ENCODE measurements at regions not wholly inside any gene's neighbourhood (a gene's known extent, or its start where the extent isn't known, plus 50 kb on each side); places are given as distances from the start of the nearest gene placed in this dataset.
"Not testable (repeated sequence)": the region's sequence is repeated elsewhere in the genome, so short reads cannot be mapped to it uniquely, and the experiment has no call there.

- H3K79me1 ChIP-seq (ENCODE audit: low read depth, low read length); H2BK12ac ChIP-seq (ENCODE audit: low read length); H2BK15ac ChIP-seq (ENCODE audit: low read length); H2AFZ ChIP-seq (ENCODE audit: low read length); H2AK5ac ChIP-seq (ENCODE audit: low read depth, low read length); H4K91ac ChIP-seq (ENCODE audit: low read depth, low read length, poor library complexity); H3K23ac ChIP-seq (ENCODE audit: low read depth, low read length, poor library complexity); H3K4me1 ChIP-seq (ENCODE audit: control insufficient read depth in 2 of 2, insufficient read depth in 1 of 2, low read depth in 1 of 2, low read length in 2 of 2); H2BK120ac ChIP-seq (ENCODE audit: low read depth, low read length); H4K8ac ChIP-seq (ENCODE audit: low read depth, low read length); H3K27ac ChIP-seq (replicated peaks; ENCODE audit: low read length); H3K36me3 ChIP-seq (replicated peaks in 1 of 2; ENCODE audit: control insufficient read depth in 2 of 2, insufficient read depth in 2 of 2, low read length in 2 of 2); H3K9ac ChIP-seq (ENCODE audit: low read depth, low read length, poor library complexity); H3K9me3 ChIP-seq (replicated peaks in 1 of 2; ENCODE audit: control insufficient read depth in 2 of 2, insufficient read depth in 1 of 2, low read depth in 1 of 2, low read length in 2 of 2); H3K4me3 ChIP-seq (ENCODE audit: low read length in 2 of 2); H3K27me3 ChIP-seq (ENCODE audit: control insufficient read depth in 3 of 3, insufficient read depth in 3 of 3, low read depth in 1 of 3, low read length in 3 of 3); H3K4me2 ChIP-seq (ENCODE audit: insufficient read depth, low read length, poor library complexity, severe bottlenecking); H3K14ac ChIP-seq (ENCODE audit: low read length); H3K4ac ChIP-seq (ENCODE audit: low read length); H3K18ac ChIP-seq (ENCODE audit: low read length); DNase-seq (ENCODE audit: low spot score); H2BK5ac ChIP-seq (ENCODE audit: low read length): not testable (repeated sequence)
- no CpG with 5 or more reads among the region's 3 CpGs for WGBS, 2 donors (ENCODE audit: extremely low coverage in 2 of 2, insufficient read length in 2 of 2, insufficient replicate concordance in 1 of 2)
Measured at GRCh38 chr6:58047389-58047788, 730.0 kb downstream of the PRIM2 start.

DNA sequence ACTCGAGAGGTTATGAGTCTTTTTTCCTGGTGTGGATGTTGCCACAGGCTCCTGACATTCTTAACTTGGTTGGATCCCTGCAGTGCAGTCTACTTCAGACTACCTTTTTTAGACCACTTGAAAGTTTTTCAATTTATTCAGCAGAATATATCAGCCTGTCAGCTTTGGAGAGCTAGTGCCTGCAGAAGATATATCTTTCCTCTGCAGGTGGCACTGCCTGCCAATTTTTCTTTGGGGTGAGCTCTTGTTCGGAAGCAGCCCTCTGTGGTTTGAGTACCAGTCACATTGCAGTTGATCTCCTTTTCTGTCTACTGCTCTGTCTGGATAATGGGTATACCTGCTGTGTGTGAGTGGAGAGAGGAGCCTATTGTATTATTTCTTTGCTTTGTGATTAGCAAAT lies 730.4 kb downstream of the PRIM2 start:
- not testable (repeated sequence) for H3K36me3 ChIP-seq (replicated peaks in 1 of 2; ENCODE audit: control insufficient read depth in 2 of 2, insufficient read depth in 2 of 2, low read length in 2 of 2); H2AFZ ChIP-seq (ENCODE audit: low read length); H3K4me2 ChIP-seq (ENCODE audit: insufficient read depth, low read length, poor library complexity, severe bottlenecking); H3K4me1 ChIP-seq (ENCODE audit: control insufficient read depth in 2 of 2, insufficient read depth in 1 of 2, low read depth in 1 of 2, low read length in 2 of 2); H3K18ac ChIP-seq (ENCODE audit: low read length); H2BK12ac ChIP-seq (ENCODE audit: low read length); H2BK15ac ChIP-seq (ENCODE audit: low read length); H2BK5ac ChIP-seq (ENCODE audit: low read length); H2AK5ac ChIP-seq (ENCODE audit: low read depth, low read length); H2BK120ac ChIP-seq (ENCODE audit: low read depth, low read length); H3K79me1 ChIP-seq (ENCODE audit: low read depth, low read length); H3K23ac ChIP-seq (ENCODE audit: low read depth, low read length, poor library complexity); H3K9me3 ChIP-seq (replicated peaks in 1 of 2; ENCODE audit: control insufficient read depth in 2 of 2, insufficient read depth in 1 of 2, low read depth in 1 of 2, low read length in 2 of 2); H3K27ac ChIP-seq (replicated peaks; ENCODE audit: low read length); H3K9ac ChIP-seq (ENCODE audit: low read depth, low read length, poor library complexity); DNase-seq (ENCODE audit: low spot score); H3K14ac ChIP-seq (ENCODE audit: low read length); H3K4me3 ChIP-seq (ENCODE audit: low read length in 2 of 2); H3K27me3 ChIP-seq (ENCODE audit: control insufficient read depth in 3 of 3, insufficient read depth in 3 of 3, low read depth in 1 of 3, low read length in 3 of 3); H4K8ac ChIP-seq (ENCODE audit: low read depth, low read length); H3K4ac ChIP-seq (ENCODE audit: low read length); H4K91ac ChIP-seq (ENCODE audit: low read depth, low read length, poor library complexity)
- WGBS, 2 donors (ENCODE audit: extremely low coverage in 2 of 2, insufficient read length in 2 of 2, insufficient replicate concordance in 1 of 2), result no CpG with 5 or more reads among the region's 2 CpGs

DNA sequence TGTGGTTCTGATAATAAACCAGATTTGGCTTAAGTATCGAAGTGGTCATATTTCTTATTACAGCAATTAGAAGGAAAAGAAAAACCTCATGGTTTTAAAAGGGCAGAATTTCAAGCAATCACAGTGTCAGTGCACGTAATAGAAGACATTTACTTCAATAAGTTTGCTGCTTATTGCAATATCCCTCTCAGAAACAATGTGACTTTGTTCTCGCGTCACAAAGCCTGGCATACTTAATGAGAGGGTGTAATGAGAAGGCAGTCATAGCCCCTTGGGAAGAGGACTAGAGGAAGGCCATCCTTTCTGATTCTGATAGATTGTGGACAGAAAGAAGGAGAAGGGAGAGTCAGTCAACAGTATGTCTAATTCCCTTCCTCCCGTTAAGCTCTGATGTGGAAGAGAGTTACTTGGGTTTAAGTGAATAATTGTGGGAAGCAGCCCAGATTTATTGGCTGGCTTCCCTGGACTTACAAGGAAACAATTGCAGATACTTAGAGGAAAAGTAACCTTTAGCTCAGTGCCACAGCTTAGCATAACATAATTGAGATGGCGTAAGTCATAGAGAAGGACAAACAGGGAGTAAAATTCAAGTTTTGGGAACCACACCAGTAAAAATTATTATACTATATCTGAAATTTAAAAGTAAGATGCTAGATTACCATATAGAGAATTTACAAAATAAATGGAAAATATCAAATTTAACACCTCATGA lies 738.2 kb downstream of the PRIM2 start:
- H2BK120ac ChIP-seq (ENCODE audit: low read depth, low read length); H3K27me3 ChIP-seq (ENCODE audit: control insufficient read depth in 3 of 3, insufficient read depth in 3 of 3, low read depth in 1 of 3, low read length in 3 of 3); DNase-seq (ENCODE audit: low spot score); H3K4ac ChIP-seq (ENCODE audit: low read length); H4K91ac ChIP-seq (ENCODE audit: low read depth, low read length, poor library complexity); H2AFZ ChIP-seq (ENCODE audit: low read length); H2BK12ac ChIP-seq (ENCODE audit: low read length); H3K4me2 ChIP-seq (ENCODE audit: insufficient read depth, low read length, poor library complexity, severe bottlenecking); H3K9me3 ChIP-seq (replicated peaks in 1 of 2; ENCODE audit: control insufficient read depth in 2 of 2, insufficient read depth in 1 of 2, low read depth in 1 of 2, low read length in 2 of 2); H3K14ac ChIP-seq (ENCODE audit: low read length); H3K36me3 ChIP-seq (replicated peaks in 1 of 2; ENCODE audit: control insufficient read depth in 2 of 2, insufficient read depth in 2 of 2, low read length in 2 of 2); H3K79me1 ChIP-seq (ENCODE audit: low read depth, low read length); H3K23ac ChIP-seq (ENCODE audit: low read depth, low read length, poor library complexity); H3K18ac ChIP-seq (ENCODE audit: low read length); H3K27ac ChIP-seq (replicated peaks; ENCODE audit: low read length); H4K8ac ChIP-seq (ENCODE audit: low read depth, low read length); H2BK5ac ChIP-seq (ENCODE audit: low read length); H3K4me3 ChIP-seq (ENCODE audit: low read length in 2 of 2); H2AK5ac ChIP-seq (ENCODE audit: low read depth, low read length); H3K9ac ChIP-seq (ENCODE audit: low read depth, low read length, poor library complexity); H2BK15ac ChIP-seq (ENCODE audit: low read length); H3K4me1 ChIP-seq (ENCODE audit: control insufficient read depth in 2 of 2, insufficient read depth in 1 of 2, low read depth in 1 of 2, low read length in 2 of 2): not testable (repeated sequence)
- WGBS, 2 donors (ENCODE audit: extremely low coverage in 2 of 2, insufficient read length in 2 of 2, insufficient replicate concordance in 1 of 2), result no CpG with 5 or more reads among the region's 6 CpGs

DNA sequence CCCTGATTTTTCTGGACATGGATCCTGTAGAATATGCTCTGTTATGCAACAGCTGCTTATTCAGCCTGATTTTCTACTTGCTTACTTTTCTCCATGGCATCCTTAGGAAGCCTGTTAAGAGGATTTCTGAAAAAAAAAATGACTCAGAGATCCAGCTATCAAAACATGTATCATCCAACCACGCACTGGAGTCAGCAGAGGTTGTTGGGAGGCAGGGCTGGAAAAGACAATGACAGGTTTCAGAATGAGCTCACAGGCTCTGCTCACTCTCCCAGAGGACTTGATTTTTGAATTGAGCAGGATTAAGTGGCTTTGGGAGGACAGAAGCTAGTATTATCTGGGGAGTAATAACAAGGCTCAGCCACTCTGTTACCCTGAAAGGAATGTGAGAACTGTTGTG lies 742.3 kb downstream of the PRIM2 start:
- not testable (repeated sequence) for H3K18ac ChIP-seq (ENCODE audit: low read length); H4K8ac ChIP-seq (ENCODE audit: low read depth, low read length); H3K14ac ChIP-seq (ENCODE audit: low read length); H3K27me3 ChIP-seq (ENCODE audit: control insufficient read depth in 3 of 3, insufficient read depth in 3 of 3, low read depth in 1 of 3, low read length in 3 of 3); H2BK12ac ChIP-seq (ENCODE audit: low read length); H3K4me3 ChIP-seq (ENCODE audit: low read length in 2 of 2); H3K9me3 ChIP-seq (replicated peaks in 1 of 2; ENCODE audit: control insufficient read depth in 2 of 2, insufficient read depth in 1 of 2, low read depth in 1 of 2, low read length in 2 of 2); H3K4me1 ChIP-seq (ENCODE audit: control insufficient read depth in 2 of 2, insufficient read depth in 1 of 2, low read depth in 1 of 2, low read length in 2 of 2); H2AFZ ChIP-seq (ENCODE audit: low read length); H2AK5ac ChIP-seq (ENCODE audit: low read depth, low read length); H3K9ac ChIP-seq (ENCODE audit: low read depth, low read length, poor library complexity); H3K36me3 ChIP-seq (replicated peaks in 1 of 2; ENCODE audit: control insufficient read depth in 2 of 2, insufficient read depth in 2 of 2, low read length in 2 of 2); H2BK15ac ChIP-seq (ENCODE audit: low read length); H3K4me2 ChIP-seq (ENCODE audit: insufficient read depth, low read length, poor library complexity, severe bottlenecking); H3K23ac ChIP-seq (ENCODE audit: low read depth, low read length, poor library complexity); H4K91ac ChIP-seq (ENCODE audit: low read depth, low read length, poor library complexity); H3K79me1 ChIP-seq (ENCODE audit: low read depth, low read length); DNase-seq (ENCODE audit: low spot score); H3K4ac ChIP-seq (ENCODE audit: low read length); H2BK120ac ChIP-seq (ENCODE audit: low read depth, low read length); H3K27ac ChIP-seq (replicated peaks; ENCODE audit: low read length); H2BK5ac ChIP-seq (ENCODE audit: low read length)
- no CpG with 5 or more reads among the region's 1 CpG for WGBS, 2 donors (ENCODE audit: extremely low coverage in 2 of 2, insufficient read length in 2 of 2, insufficient replicate concordance in 1 of 2)
